ENCODE measurements at regions not wholly inside any gene's neighbourhood (a gene's known extent, or its start where the extent isn't known, plus 50 kb on each side); places are given as distances from the start of the nearest gene placed in this dataset.

DNA sequence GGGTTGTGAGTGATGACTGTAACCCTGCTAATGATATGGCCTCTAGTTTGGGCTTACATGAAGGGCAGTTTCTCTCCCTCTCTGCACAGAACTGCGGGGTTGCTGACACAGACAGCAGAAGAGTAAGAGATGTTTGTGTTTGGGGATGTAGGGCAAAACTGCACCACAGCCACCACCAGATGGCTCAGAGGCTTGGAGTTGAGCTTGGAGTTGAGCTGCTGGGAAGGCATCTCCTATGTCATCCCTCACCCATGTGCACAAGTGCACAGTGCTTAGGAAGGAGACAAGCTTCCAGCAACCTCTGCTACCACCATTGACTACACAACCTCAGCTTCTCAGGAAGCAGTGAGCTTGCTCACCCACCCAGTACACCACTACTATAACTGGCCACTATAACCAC lies 303.9 kb upstream of the DEFB112 start:
- no peaks in the 10 kb centered on the region for H3K4me1 ChIP-seq (ENCODE audit: control insufficient read depth, insufficient read depth, low read depth, low read length)
- H2BK120ac ChIP-seq (ENCODE audit: low read depth, low read length) = no peak overlapping the region
- no peaks in the 10 kb centered on the region for H3K79me1 ChIP-seq (replicated peaks; ENCODE audit: low read length, poor library complexity, severe bottlenecking)
- H2BK5ac ChIP-seq (ENCODE audit: low read depth, low read length, poor library complexity, severe bottlenecking) = no peak overlapping the region
- H3K36me3 ChIP-seq (ENCODE audit: control insufficient read depth in 1 of 2, insufficient read depth in 2 of 2, low read depth in 1 of 2, low read length in 2 of 2) = no peaks in the 10 kb centered on the region
- no peak overlapping the region for H4K91ac ChIP-seq (ENCODE audit: low read length)
- no peak overlapping the region for H3K18ac ChIP-seq (ENCODE audit: low read depth in 1 of 2, low read length in 2 of 2)
- no peak overlapping the region for H2AK5ac ChIP-seq (ENCODE audit: low read length, severe bottlenecking)
- no peak overlapping the region for H2BK12ac ChIP-seq (ENCODE audit: low read length in 2 of 2)
- H3K14ac ChIP-seq (ENCODE audit: low read length in 2 of 2) = no peak overlapping the region
- H3K23ac ChIP-seq (ENCODE audit: low read length in 2 of 2) = no peak overlapping the region
- no peak overlapping the region for H4K8ac ChIP-seq (ENCODE audit: low read length)
- no peak overlapping the region for H3K4ac ChIP-seq (ENCODE audit: low read depth in 1 of 2, low read length in 2 of 2)
- H3K4me2 ChIP-seq (ENCODE audit: low read length, poor library complexity, severe bottlenecking) = no peak overlapping the region
- no CpG with 5 or more reads among the region's 1 CpG for WGBS
- no peak overlapping the region for H2AFZ ChIP-seq (ENCODE audit: low read depth, low read length)
- H3K9ac ChIP-seq (ENCODE audit: low read length) = no peak overlapping the region
- no peak overlapping the region for H3K27ac ChIP-seq (ENCODE audit: low read length, poor library complexity, severe bottlenecking)
- H3K27me3 ChIP-seq (ENCODE audit: control insufficient read depth in 1 of 2, insufficient read depth in 1 of 2, low read length in 2 of 2) = no peaks in the 10 kb centered on the region
- H3K4me3 ChIP-seq (ENCODE audit: insufficient read depth in 1 of 2, low read depth in 1 of 2, low read length in 2 of 2) = no peak overlapping the region
- H2BK15ac ChIP-seq (ENCODE audit: low read depth, poor library complexity, severe bottlenecking) = no peak overlapping the region
- no peak for DNase-seq
- peaks cover 12% of the 10 kb centered on the region for H3K9me3 ChIP-seq (ENCODE audit: control insufficient read depth, low read length)

DNA sequence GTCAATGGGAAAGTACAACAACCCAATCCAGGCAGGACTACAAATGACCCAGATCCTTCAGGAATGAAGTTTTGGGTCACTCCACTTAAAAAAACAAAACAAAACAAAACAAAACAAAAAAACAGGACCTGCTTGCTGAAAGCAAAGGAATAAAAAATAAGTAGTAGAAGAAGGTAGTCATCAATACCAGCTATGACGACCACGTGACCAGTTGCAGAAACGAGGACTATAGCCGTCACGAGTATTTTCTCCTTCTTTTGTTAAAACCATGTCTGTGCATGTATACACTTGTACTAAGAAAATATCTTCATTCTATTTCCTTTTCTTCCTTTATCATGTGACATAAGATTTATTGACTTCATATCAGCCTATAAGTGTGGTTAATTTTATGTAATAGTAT lies 308.4 kb upstream of the DEFB112 start:
- Histone ChIP-seq H3K23ac (ENCODE audit: low read length in 2 of 2) (no peak overlapping the region), H3K9ac (ENCODE audit: low read length) (no peak overlapping the region), H3K14ac (ENCODE audit: low read length in 2 of 2) (no peak overlapping the region), H3K4ac (ENCODE audit: low read depth in 1 of 2, low read length in 2 of 2) (no peak overlapping the region), H4K91ac (ENCODE audit: low read length) (no peak overlapping the region), H3K27ac (ENCODE audit: low read length, poor library complexity, severe bottlenecking) (no peak overlapping the region), H3K4me3 (ENCODE audit: insufficient read depth in 1 of 2, low read depth in 1 of 2, low read length in 2 of 2) (no peak overlapping the region), H3K79me1 (replicated peaks; ENCODE audit: low read length, poor library complexity, severe bottlenecking) (no peaks in the 10 kb centered on the region), H3K4me1 (ENCODE audit: control insufficient read depth, insufficient read depth, low read depth, low read length) (no peaks in the 10 kb centered on the region), H2AFZ (ENCODE audit: low read depth, low read length) (no peak overlapping the region), H3K4me2 (ENCODE audit: low read length, poor library complexity, severe bottlenecking) (no peak overlapping the region), H2BK15ac (ENCODE audit: low read depth, poor library complexity, severe bottlenecking) (no peak overlapping the region), H2AK5ac (ENCODE audit: low read length, severe bottlenecking) (no peak overlapping the region), H3K27me3 (ENCODE audit: control insufficient read depth in 1 of 2, insufficient read depth in 1 of 2, low read length in 2 of 2) (no peaks in the 10 kb centered on the region), H3K36me3 (ENCODE audit: control insufficient read depth in 1 of 2, insufficient read depth in 2 of 2, low read depth in 1 of 2, low read length in 2 of 2) (no peaks in the 10 kb centered on the region), H3K18ac (ENCODE audit: low read depth in 1 of 2, low read length in 2 of 2) (no peak overlapping the region), H2BK5ac (ENCODE audit: low read depth, low read length, poor library complexity, severe bottlenecking) (no peak overlapping the region), H2BK120ac (ENCODE audit: low read depth, low read length) (no peak overlapping the region), H4K8ac (ENCODE audit: low read length) (no peak overlapping the region), H2BK12ac (ENCODE audit: low read length in 2 of 2) (no peak overlapping the region), H3K9me3 (ENCODE audit: control insufficient read depth, low read length) (peaks cover 8% of the 10 kb centered on the region)
- WGBS = no CpG with 5 or more reads among the region's 5 CpGs
- DNase-seq = no peak

DNA sequence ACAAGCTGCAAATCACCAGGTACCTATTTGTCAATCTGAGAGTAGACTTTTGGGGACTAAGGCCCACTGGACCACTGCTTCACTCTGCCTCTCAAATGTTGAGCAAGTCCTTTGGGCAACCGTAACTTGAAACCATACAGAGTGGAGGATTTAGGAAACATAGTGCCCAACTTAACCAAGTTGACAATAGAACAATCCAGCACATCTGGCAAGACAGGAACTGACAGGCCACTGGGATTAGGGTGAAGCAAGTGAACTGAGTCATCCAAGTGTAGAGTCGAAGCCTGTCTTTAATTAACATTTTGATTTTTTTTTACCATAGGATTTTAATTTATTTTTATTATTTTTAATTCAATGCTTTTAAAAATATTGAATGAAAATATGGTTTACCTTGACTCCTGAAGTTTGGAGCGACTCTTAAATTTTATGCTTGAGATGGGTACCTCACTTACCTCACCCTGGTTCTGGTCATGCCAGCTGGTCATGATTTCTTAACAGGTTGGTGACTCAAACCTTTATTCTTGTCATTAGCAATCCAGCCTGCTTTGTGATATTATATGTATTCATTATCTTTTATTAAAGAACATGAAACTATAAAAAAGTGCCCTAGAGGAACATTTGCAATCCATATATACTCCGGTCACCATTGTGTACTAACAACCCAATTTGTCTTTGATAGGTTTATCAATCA lies 312.1 kb upstream of the DEFB112 start:
- no peak overlapping the region for H4K91ac ChIP-seq (ENCODE audit: low read length)
- no peak overlapping the region for H2BK120ac ChIP-seq (ENCODE audit: low read depth, low read length)
- H3K27ac ChIP-seq (ENCODE audit: low read length, poor library complexity, severe bottlenecking) = no peak overlapping the region
- H2AFZ ChIP-seq (ENCODE audit: low read depth, low read length) = no peak overlapping the region
- no peak overlapping the region for H3K4me2 ChIP-seq (ENCODE audit: low read length, poor library complexity, severe bottlenecking)
- no peak for DNase-seq
- H3K27me3 ChIP-seq (ENCODE audit: control insufficient read depth in 1 of 2, insufficient read depth in 1 of 2, low read length in 2 of 2) = no peaks in the 10 kb centered on the region
- no peak overlapping the region for H3K23ac ChIP-seq (ENCODE audit: low read length in 2 of 2)
- H3K14ac ChIP-seq (ENCODE audit: low read length in 2 of 2) = no peak overlapping the region
- H3K79me1 ChIP-seq (replicated peaks; ENCODE audit: low read length, poor library complexity, severe bottlenecking) = no peaks in the 10 kb centered on the region
- H3K36me3 ChIP-seq (ENCODE audit: control insufficient read depth in 1 of 2, insufficient read depth in 2 of 2, low read depth in 1 of 2, low read length in 2 of 2) = no peaks in the 10 kb centered on the region
- H2BK12ac ChIP-seq (ENCODE audit: low read length in 2 of 2) = no peak overlapping the region
- no peak overlapping the region for H3K18ac ChIP-seq (ENCODE audit: low read depth in 1 of 2, low read length in 2 of 2)
- H2BK5ac ChIP-seq (ENCODE audit: low read depth, low read length, poor library complexity, severe bottlenecking) = no peak overlapping the region
- peaks cover 5% of the 10 kb centered on the region for H3K9me3 ChIP-seq (ENCODE audit: control insufficient read depth, low read length)
- H3K4me1 ChIP-seq (ENCODE audit: control insufficient read depth, insufficient read depth, low read depth, low read length) = no peaks in the 10 kb centered on the region
- no peak overlapping the region for H3K9ac ChIP-seq (ENCODE audit: low read length)
- no peak overlapping the region for H4K8ac ChIP-seq (ENCODE audit: low read length)
- no peak overlapping the region for H3K4ac ChIP-seq (ENCODE audit: low read depth in 1 of 2, low read length in 2 of 2)
- H3K4me3 ChIP-seq (ENCODE audit: insufficient read depth in 1 of 2, low read depth in 1 of 2, low read length in 2 of 2) = no peak overlapping the region
- no peak overlapping the region for H2AK5ac ChIP-seq (ENCODE audit: low read length, severe bottlenecking)
- H2BK15ac ChIP-seq (ENCODE audit: low read depth, poor library complexity, severe bottlenecking) = no peak overlapping the region
- WGBS = 75% methylated on average over 3 of the region's 4 CpGs

GRCh38 chr6:50362706-50363105 lies 313.0 kb upstream of the DEFB112 start:
- H3K4ac ChIP-seq (ENCODE audit: low read depth in 1 of 2, low read length in 2 of 2) = no peak overlapping the region
- no peaks in the 10 kb centered on the region for H3K79me1 ChIP-seq (replicated peaks; ENCODE audit: low read length, poor library complexity, severe bottlenecking)
- H3K4me1 ChIP-seq (ENCODE audit: control insufficient read depth, insufficient read depth, low read depth, low read length) = no peaks in the 10 kb centered on the region
- no peak overlapping the region for H2BK15ac ChIP-seq (ENCODE audit: low read depth, poor library complexity, severe bottlenecking)
- no peak overlapping the region for H3K14ac ChIP-seq (ENCODE audit: low read length in 2 of 2)
- H3K36me3 ChIP-seq (ENCODE audit: control insufficient read depth in 1 of 2, insufficient read depth in 2 of 2, low read depth in 1 of 2, low read length in 2 of 2) = no peaks in the 10 kb centered on the region
- no peak overlapping the region for H3K18ac ChIP-seq (ENCODE audit: low read depth in 1 of 2, low read length in 2 of 2)
- WGBS = 74% methylated on average over 1 of the region's 1 CpG
- no peak overlapping the region for H2AFZ ChIP-seq (ENCODE audit: low read depth, low read length)
- H4K91ac ChIP-seq (ENCODE audit: low read length) = no peak overlapping the region
- H4K8ac ChIP-seq (ENCODE audit: low read length) = no peak overlapping the region
- no peak overlapping the region for H2BK5ac ChIP-seq (ENCODE audit: low read depth, low read length, poor library complexity, severe bottlenecking)
- no peak overlapping the region for H3K9ac ChIP-seq (ENCODE audit: low read length)
- no peak overlapping the region for H3K27ac ChIP-seq (ENCODE audit: low read length, poor library complexity, severe bottlenecking)
- no peak for DNase-seq
- no peak overlapping the region for H3K4me3 ChIP-seq (ENCODE audit: insufficient read depth in 1 of 2, low read depth in 1 of 2, low read length in 2 of 2)
- H3K27me3 ChIP-seq (ENCODE audit: control insufficient read depth in 1 of 2, insufficient read depth in 1 of 2, low read length in 2 of 2) = no peaks in the 10 kb centered on the region
- H2BK12ac ChIP-seq (ENCODE audit: low read length in 2 of 2) = no peak overlapping the region
- H3K9me3 ChIP-seq (ENCODE audit: control insufficient read depth, low read length) = peaks cover 2% of the 10 kb centered on the region
- no peak overlapping the region for H3K4me2 ChIP-seq (ENCODE audit: low read length, poor library complexity, severe bottlenecking)
- no peak overlapping the region for H3K23ac ChIP-seq (ENCODE audit: low read length in 2 of 2)
- no peak overlapping the region for H2AK5ac ChIP-seq (ENCODE audit: low read length, severe bottlenecking)
- H2BK120ac ChIP-seq (ENCODE audit: low read depth, low read length) = no peak overlapping the region
